Loucy (cell line): ENCODE measurements at regions not wholly inside any gene's neighbourhood (a gene's known extent, or its start where the extent isn't known, plus 50 kb on each side); places are given as distances from the start of the nearest gene placed in this dataset.

Experiments
- EZH2phosphoT487 ChIP-seq: fragments of 200-600 bp; IDR thresholded peaks from 2 replicates; pipeline ENCODE4 v1.6.1; 2018; ENCODE audit warnings: antibody characterized with exemption, mild to moderate bottlenecking, moderate library complexity, borderline replicate concordance
- TF ChIP-seq, protein P1 (sequence below): fragments of 200-600 bp; sonication (generic); conservative IDR thresholded peaks from 2 replicates; pipeline ENCODE4 v1.5.1; 2014; ENCODE audit warnings: mild to moderate bottlenecking, antibody characterized with exemption, low read length

DNA sequence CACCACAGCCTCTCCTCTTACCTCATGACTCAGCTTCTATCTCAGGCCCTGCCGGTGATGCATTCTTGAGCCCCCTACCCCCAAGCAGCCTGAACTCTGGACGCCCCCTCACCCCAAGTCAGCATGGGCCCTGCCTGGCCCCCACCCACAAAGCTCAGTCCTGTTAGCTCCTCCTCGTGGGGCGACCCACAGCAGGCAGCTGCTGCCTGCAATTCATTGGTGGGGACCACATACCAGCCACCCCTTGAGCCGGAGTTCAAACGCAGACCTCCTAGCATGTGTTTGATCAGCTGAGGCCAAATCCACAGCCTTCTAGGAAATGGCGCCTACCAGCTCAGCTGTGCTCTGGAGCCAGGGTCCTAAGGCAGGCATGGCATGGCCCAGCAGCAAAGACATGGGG, 111.8 kb downstream of the EFNB1 start:
- TF ChIP-seq, protein P1, sequence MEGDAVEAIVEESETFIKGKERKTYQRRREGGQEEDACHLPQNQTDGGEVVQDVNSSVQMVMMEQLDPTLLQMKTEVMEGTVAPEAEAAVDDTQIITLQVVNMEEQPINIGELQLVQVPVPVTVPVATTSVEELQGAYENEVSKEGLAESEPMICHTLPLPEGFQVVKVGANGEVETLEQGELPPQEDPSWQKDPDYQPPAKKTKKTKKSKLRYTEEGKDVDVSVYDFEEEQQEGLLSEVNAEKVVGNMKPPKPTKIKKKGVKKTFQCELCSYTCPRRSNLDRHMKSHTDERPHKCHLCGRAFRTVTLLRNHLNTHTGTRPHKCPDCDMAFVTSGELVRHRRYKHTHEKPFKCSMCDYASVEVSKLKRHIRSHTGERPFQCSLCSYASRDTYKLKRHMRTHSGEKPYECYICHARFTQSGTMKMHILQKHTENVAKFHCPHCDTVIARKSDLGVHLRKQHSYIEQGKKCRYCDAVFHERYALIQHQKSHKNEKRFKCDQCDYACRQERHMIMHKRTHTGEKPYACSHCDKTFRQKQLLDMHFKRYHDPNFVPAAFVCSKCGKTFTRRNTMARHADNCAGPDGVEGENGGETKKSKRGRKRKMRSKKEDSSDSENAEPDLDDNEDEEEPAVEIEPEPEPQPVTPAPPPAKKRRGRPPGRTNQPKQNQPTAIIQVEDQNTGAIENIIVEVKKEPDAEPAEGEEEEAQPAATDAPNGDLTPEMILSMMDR = no peak
- no peak for TF ChIP-seq EZH2phosphoT487
